Hematopoietic multipotent progenitor cell treated with erythropoietin and hydrocortisone succinate and interleukin-3 and kit ligand, for 15 days (in vitro differentiated cells): ENCODE measurements at regions not wholly inside any gene's neighbourhood (a gene's known extent, or its start where the extent isn't known, plus 50 kb on each side); places are given as distances from the start of the nearest gene placed in this dataset.
"Not testable (repeated sequence)": the region's sequence is repeated elsewhere in the genome, so short reads cannot be mapped to it uniquely, and the experiment has no call there.

Experiments used
- DNase-seq: peaks from one replicate; pipeline ENCODE4 v3.0.0-alpha.2; 2015; ENCODE audit warnings: low spot score

GRCh38 chr3:8423307-8423706 lies 78.3 kb upstream of the LMCD1 start:
- DNase-seq: no peak

GRCh38 chr3:8424281-8424680 lies 77.3 kb upstream of the LMCD1 start:
- DNase-seq: no peak

- no peak for DNase-seq
These were observed 64.8 kb upstream of the LMCD1 start for GRCh38 chr3:8436661-8437287.

GRCh38 chr3:8438507-8439079 lies 63.0 kb upstream of the LMCD1 start:
- DNase-seq: no peak

GRCh38 chr3:8440142-8440541 lies 61.5 kb upstream of the LMCD1 start:
- DNase-seq: not testable (repeated sequence)

GRCh38 chr3:8441969-8442559 lies 59.6 kb upstream of the LMCD1 start:
- DNase-seq: peak; percentile 4

GRCh38 chr3:8442993-8443650 lies 58.5 kb upstream of the LMCD1 start:
- DNase-seq: peak; percentile 3

GRCh38 chr3:8443829-8444791 lies 57.5 kb upstream of the LMCD1 start:
- no peak for DNase-seq

GRCh38 chr3:8444883-8445282 lies 56.7 kb upstream of the LMCD1 start:
- DNase-seq: no peak

- DNase-seq: no peak
These were observed 55.8 kb upstream of the LMCD1 start for GRCh38 chr3:8445861-8446260.

GRCh38 chr3:8446845-8447244 lies 54.8 kb upstream of the LMCD1 start:
- no peak for DNase-seq

GRCh38 chr3:8450618-8451017 lies 51.0 kb upstream of the LMCD1 start:
- no peak for DNase-seq

GRCh38 chr3:8451696-8452095 lies 49.9 kb upstream of the LMCD1 start:
- no peak for DNase-seq
